Endothelial cell of umbilical vein (primary cell): ENCODE measurements at regions not wholly inside any gene's neighbourhood (a gene's known extent, or its start where the extent isn't known, plus 50 kb on each side); places are given as distances from the start of the nearest gene placed in this dataset.
A peak's percentile ranks its signal among the peaks of the same experiment; 100 is the strongest.

Source experiments
- BruUV-seq: library from RNA; stranded (reverse); fragments of 400-500 nt; replicated peaks from 2 replicates; lab custom pipeline; 2021; lab: Mats Ljungman, UMichigan
- CTCF ChIA-PET: fragments of 300-600, 350-600 bp; sonication (Branson Sonifier 250); formaldehyde crosslinking; loops from one replicate; lab custom pipeline; 2021; ENCODE audit warnings: antibody characterized with exemption, inconsistent platforms; lab: Charles Lee
- POLR2A ChIA-PET: fragments of 300-600, 350-600 bp; sonication (Branson Sonifier 250); formaldehyde crosslinking; loops from one replicate; lab custom pipeline; 2021; ENCODE audit warnings: antibody characterized with exemption, inconsistent platforms; lab: Charles Lee
- DNase-seq: peaks from one replicate; pipeline ENCODE4 v3.0.0-alpha.2; 2011; ENCODE audit warnings: low read depth, low spot score
- FAIRE-seq: peaks from 2 replicates; lab custom pipeline; 2011; peaks lifted over from hg19 to GRCh38; lab: Jason Lieb, UNC
- H2AFZ ChIP-seq: 2 replicates; pipeline ENCODE4 v1.6.0; 2012; ENCODE audit warnings: low read depth, low read length, control low read depth, inconsistent platforms
- H3K27ac ChIP-seq: 2 replicates; pipeline ENCODE4 v1.5.1; 2011; ENCODE audit warnings: low read depth, mild to moderate bottlenecking, control low read depth, low read length, moderate library complexity; ENCODE audit not compliant: insufficient read depth
- H3K27me3 ChIP-seq, 2 experiments: 2 replicates each; pipeline versions ENCODE4 v1.6.0 to v1.6.1; 2011; ENCODE audit warnings: low read length in 2 of 2, mixed read lengths in 1 of 2; ENCODE audit not compliant: control insufficient read depth in 2 of 2, insufficient read depth in 2 of 2
- H3K36me3 ChIP-seq, 2 experiments: 2 replicates in 1 of 2; 3 replicates in 1 of 2; pipeline ENCODE4 v1.5.1; 2011; ENCODE audit warnings: low read length in 2 of 2, mild to moderate bottlenecking in 1 of 2, moderate library complexity in 1 of 2; ENCODE audit not compliant: control insufficient read depth in 2 of 2, insufficient read depth in 2 of 2; ENCODE audit errors: extremely low read depth in 1 of 2
- H3K4me1 ChIP-seq: 3 replicates; pipeline ENCODE4 v1.5.1; 2011; ENCODE audit warnings: mild to moderate bottlenecking, low read length; ENCODE audit not compliant: control insufficient read depth, insufficient read depth; ENCODE audit errors: extremely low read depth
- H3K4me2 ChIP-seq: 2 replicates; pipeline ENCODE4 v1.6.1; 2011; ENCODE audit warnings: low read length, control low read depth, mixed read lengths; ENCODE audit not compliant: insufficient read depth
- H3K4me3 ChIP-seq, 3 experiments: fragments of 200-600 bp in 1 of 3; sonication (generic), shearing (Covaris generic) in 1 of 3; replicated peaks in 1 of 3; 2 replicates each; pipeline ENCODE4 v1.5.1; 2011 to 2016; ENCODE audit warnings: control low read depth in 3 of 3, low read length in 3 of 3, mild to moderate bottlenecking in 2 of 3, inconsistent platforms in 1 of 3, low read depth in 1 of 3, moderate library complexity in 1 of 3; ENCODE audit not compliant: insufficient read depth in 1 of 3
- H3K79me2 ChIP-seq: 2 replicates; pipeline ENCODE4 v1.6.0; 2012; ENCODE audit warnings: low read length, inconsistent platforms; ENCODE audit not compliant: control insufficient read depth, insufficient read depth
- H3K9ac ChIP-seq: replicated peaks from 2 replicates; pipeline ENCODE3; 2011; ENCODE audit warnings: low read length, control low read depth; ENCODE audit not compliant: insufficient read depth; ENCODE audit errors: extremely low read depth
- H3K9me1 ChIP-seq: replicated peaks from 3 replicates; pipeline ENCODE4 v1.6.0; 2011; ENCODE audit warnings: mild to moderate bottlenecking, low read length; ENCODE audit not compliant: control insufficient read depth, insufficient read depth; ENCODE audit errors: extremely low read depth
- H3K9me3 ChIP-seq: replicated peaks from 2 replicates; pipeline ENCODE4 v1.5.1; 2012; ENCODE audit warnings: low read length, inconsistent platforms; ENCODE audit not compliant: control insufficient read depth, insufficient read depth
- H4K20me1 ChIP-seq: replicated peaks from 2 replicates; pipeline ENCODE3; 2011; ENCODE audit warnings: mild to moderate bottlenecking, low read length; ENCODE audit not compliant: control insufficient read depth, insufficient read depth; ENCODE audit errors: extremely low read depth
- CTCF ChIP-seq, 2 donors: IDR thresholded peaks; 1 replicate in 1 of 2; 2 replicates in 1 of 2; pipeline ENCODE4 v1.5.1; 2011; ENCODE audit warnings: low read length in 2 of 2, mild to moderate bottlenecking in 2 of 2, moderate library complexity in 2 of 2, control low read depth in 1 of 2, inconsistent platforms in 1 of 2, low read depth in 1 of 2; ENCODE audit not compliant: insufficient read depth in 1 of 2; ENCODE audit errors: extremely low read depth in 1 of 2
- EZH2 ChIP-seq: IDR thresholded peaks from 2 replicates; pipeline ENCODE4 v1.6.1; 2012; ENCODE audit warnings: borderline replicate concordance, low read depth, mild to moderate bottlenecking, moderate library complexity, low read length, inconsistent platforms; ENCODE audit not compliant: severe bottlenecking
- FOS ChIP-seq: IDR thresholded peaks from 2 replicates; pipeline ENCODE4 v1.6.1; 2011; ENCODE audit warnings: mild to moderate bottlenecking, low read length, moderate library complexity, borderline replicate concordance; ENCODE audit not compliant: insufficient read depth
- GATA2 ChIP-seq: IDR thresholded peaks from 2 replicates; pipeline ENCODE4 v1.7.0; 2011; ENCODE audit warnings: low read depth, mild to moderate bottlenecking, moderate library complexity, mixed read lengths, low read length; ENCODE audit not compliant: insufficient read length, insufficient read depth
- JUN ChIP-seq: IDR thresholded peaks from 2 replicates; pipeline ENCODE4 v1.6.1; 2011; ENCODE audit warnings: borderline replicate concordance, low read depth; ENCODE audit not compliant: insufficient read length, insufficient read depth
- MAX ChIP-seq: IDR thresholded peaks from 2 replicates; pipeline ENCODE4 v1.6.1; 2011; ENCODE audit not compliant: insufficient read depth, insufficient read length
- MYC ChIP-seq: IDR thresholded peaks from one replicate; pipeline ENCODE4 v1.6.1; 2011; ENCODE audit warnings: mild to moderate bottlenecking, low read depth, low read length
- POLR2A ChIP-seq: IDR thresholded peaks from 2 replicates; pipeline ENCODE4 v1.6.1; 2012; ENCODE audit warnings: low read depth, mild to moderate bottlenecking, control low read depth, low read length
- POLR2AphosphoS5 ChIP-seq: IDR thresholded peaks from 2 replicates; pipeline ENCODE4 v1.6.1; 2012; ENCODE audit warnings: low read depth, mild to moderate bottlenecking, control low read depth, low read length, moderate library complexity; ENCODE audit not compliant: insufficient read depth
- dilution Hi-C: fragments of 300-500 bp; cut with MboI; formaldehyde crosslinking; loops from one replicate; pipeline ENCODE4 v1.15.0; 2019; ENCODE audit warnings: low sequenced_read_pairs; ENCODE audit not compliant: extremely low pct_ligation_motif_present
- intact Hi-C: fragments of 100-400 bp; cut with micrococcal nuclease; formaldehyde crosslinking; loops from one replicate; pipeline ENCODE4 v1.10.0; 2022

GRCh38 chr4:11232015-11232414 lies 196.7 kb downstream of the HS3ST1 start:
- H4K20me1 ChIP-seq, result no peaks in the 10 kb centered on the region
- H3K4me2 ChIP-seq, result peak overlapping the region; percentile 16
- TF ChIP-seq MAX (no peak), JUN (no peak), MYC (no peak), CTCF (IDR thresholded peaks at IDR 0.05; ENCODE audit: extremely low read depth in 1 of 2, insufficient read depth in 1 of 2, low read depth in 1 of 2, low read length in 2 of 2) (no peak), POLR2AphosphoS5 (no peak), EZH2 (no peak), POLR2A (no peak), GATA2 (no peak), FOS (no peak)
- POLR2A ChIA-PET, result no interaction called here
- intact Hi-C loops (no loop called here), dilution Hi-C loops (no loop called here)
- CTCF ChIA-PET, result no interaction called here
- no peaks in the 10 kb centered on the region for H3K9me3 ChIP-seq
- H3K27me3 ChIP-seq, result no peaks in the 10 kb centered on the region
- H2AFZ ChIP-seq, result no peak overlapping the region
- peak; percentile 15 for FAIRE-seq
- H3K36me3 ChIP-seq, result no peaks in the 10 kb centered on the region
- no peak overlapping the region for H3K27ac ChIP-seq
- H3K9me1 ChIP-seq, result no peaks in the 10 kb centered on the region
- peak; percentile 17 for DNase-seq
- H3K79me2 ChIP-seq, result no peaks in the 10 kb centered on the region
- H3K4me3 ChIP-seq, result no peak overlapping the region
- H3K4me1 ChIP-seq, result peaks cover 2% of the 10 kb centered on the region
- H3K9ac ChIP-seq, result no peak overlapping the region
- no TSS peak for BruUV-seq
